ENCODE measurements at regions not wholly inside any gene's neighbourhood (a gene's known extent, or its start where the extent isn't known, plus 50 kb on each side); places are given as distances from the start of the nearest gene placed in this dataset.
"Not testable (repeated sequence)": the region's sequence is repeated elsewhere in the genome, so short reads cannot be mapped to it uniquely, and the experiment has no call there.

DNA sequence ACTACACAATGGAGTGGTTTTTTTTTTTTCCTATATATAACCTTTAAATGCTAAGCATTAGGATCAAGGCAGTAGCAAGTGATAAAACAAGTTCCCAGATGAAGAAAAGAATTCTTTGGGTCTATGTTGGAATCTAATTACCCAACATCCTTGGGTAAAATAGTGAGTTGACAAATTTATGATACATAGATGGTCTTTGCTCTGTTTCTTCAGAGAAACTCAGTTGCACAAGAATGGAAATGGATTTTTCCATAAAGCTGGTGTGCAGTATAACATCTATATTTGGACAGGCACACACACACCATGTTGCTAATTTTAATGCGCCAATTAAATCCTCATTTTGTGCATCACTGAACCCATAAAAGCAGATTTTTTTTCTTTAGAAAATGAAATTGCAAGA is 137.0 kb upstream of the MED14 start:
- in situ Hi-C loops (cut with HindIII; ENCODE audit: low pct_unique_long_range_greater_than_20kb, low sequenced_read_pairs) = no loop called here
- no peak for DNase-seq (ENCODE audit: low read depth, low spot score)

- in situ Hi-C loops (cut with HindIII; ENCODE audit: low pct_unique_long_range_greater_than_20kb, low sequenced_read_pairs) = no loop called here
These were observed 140.1 kb upstream of the MED14 start for GRCh38 chrX:40875476-40875875.

DNA sequence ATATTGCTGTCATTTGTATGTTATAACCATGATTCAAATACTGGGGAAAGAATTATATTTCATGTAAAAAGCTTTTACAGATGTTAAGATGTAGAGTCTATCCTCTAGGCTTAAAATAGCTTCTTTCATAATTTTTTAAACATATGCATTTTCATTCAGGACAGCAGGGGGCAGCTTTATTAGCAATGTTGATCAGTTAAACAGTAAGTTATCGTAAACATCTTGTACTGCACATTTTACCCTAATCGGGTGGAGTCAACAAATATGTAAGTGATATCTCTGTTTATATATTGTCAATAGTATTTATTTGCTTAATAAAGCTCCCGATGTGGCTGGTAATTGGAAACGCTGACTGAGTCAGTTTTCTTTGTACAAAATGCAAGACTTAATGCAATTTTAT is 142.5 kb upstream of the MED14 start:
- peak; percentile 36 for DNase-seq (ENCODE audit: low read depth, low spot score)
- in situ Hi-C loops (cut with HindIII; ENCODE audit: low pct_unique_long_range_greater_than_20kb, low sequenced_read_pairs) = no loop called here

More at GRCh38 chrX:40875476-40875875, 140.1 kb upstream of the MED14 start:
- no peak for DNase-seq (ENCODE audit: low read depth, low spot score)

- no peak for DNase-seq (ENCODE audit: low read depth, low spot score)
- in situ Hi-C loops (cut with HindIII; ENCODE audit: low pct_unique_long_range_greater_than_20kb, low sequenced_read_pairs) = no loop called here
These were observed 143.4 kb upstream of the MED14 start for GRCh38 chrX:40878766-40879165.

GRCh38 chrX:40879172-40879571 is 143.8 kb upstream of the MED14 start:
- in situ Hi-C loops (cut with HindIII; ENCODE audit: low pct_unique_long_range_greater_than_20kb, low sequenced_read_pairs); DNase-seq (ENCODE audit: low read depth, low spot score): not testable (repeated sequence)

GRCh38 chrX:40880712-40881111 is 145.4 kb upstream of the MED14 start:
- in situ Hi-C loops (cut with HindIII; ENCODE audit: low pct_unique_long_range_greater_than_20kb, low sequenced_read_pairs) = loop anchor here (10.0 kb wide), 1 partner anchor 234 kb away; no protein-coding TSS in a partner anchor
- no peak for DNase-seq (ENCODE audit: low read depth, low spot score)

- DNase-seq (ENCODE audit: low read depth, low spot score) = no peak
- in situ Hi-C loops (cut with HindIII; ENCODE audit: low pct_unique_long_range_greater_than_20kb, low sequenced_read_pairs) = loop anchor here (10.0 kb wide), 1 partner anchor 232 kb away; no protein-coding TSS in a partner anchor
These were observed 147.8 kb upstream of the MED14 start for GRCh38 chrX:40883021-40883619.

DNA sequence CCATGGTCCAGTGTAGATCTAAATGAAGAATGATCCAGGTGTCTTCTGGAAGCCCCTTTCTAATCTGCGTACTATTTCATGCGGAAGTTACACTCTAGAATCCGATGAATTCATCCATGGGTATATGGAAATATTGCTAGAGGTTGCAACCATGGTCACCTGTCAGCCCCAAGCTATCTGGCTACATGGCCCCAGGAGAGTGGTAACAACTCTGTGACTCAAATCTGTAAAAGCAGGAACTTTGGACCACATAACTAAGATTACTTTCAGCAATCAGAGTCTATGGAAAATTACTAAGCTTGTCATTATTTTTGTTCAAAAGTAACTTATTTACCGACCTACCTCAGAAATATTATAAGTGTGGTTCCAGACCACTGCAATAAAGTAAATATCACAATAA is 150.6 kb upstream of the MED14 start:
- in situ Hi-C loops (cut with HindIII; ENCODE audit: low pct_unique_long_range_greater_than_20kb, low sequenced_read_pairs) = loop anchor here (10.0 kb wide), 1 partner anchor 229 kb away; no protein-coding TSS in a partner anchor
- DNase-seq (ENCODE audit: low read depth, low spot score) = no peak

DNA sequence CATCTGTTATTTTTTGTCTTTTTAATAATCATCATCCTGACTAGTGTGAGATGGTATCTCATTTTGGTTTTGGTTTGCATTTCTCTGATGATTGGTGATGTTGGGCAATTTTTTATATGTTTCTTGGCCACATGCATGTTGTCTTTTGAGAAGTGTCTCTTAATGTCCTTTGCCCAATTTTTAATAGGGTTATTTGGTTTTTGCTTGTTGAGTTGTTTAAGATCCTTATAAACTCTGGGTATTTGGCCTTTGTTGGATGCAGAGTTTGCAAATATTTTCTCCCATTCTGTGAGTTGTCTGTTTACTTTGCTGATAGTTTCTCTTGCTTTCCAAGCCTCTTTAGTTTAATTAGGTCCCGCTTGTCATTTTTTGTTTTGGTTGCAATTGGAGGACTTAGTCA is 152.1 kb upstream of the MED14 start:
- DNase-seq (ENCODE audit: low read depth, low spot score) = no peak
- in situ Hi-C loops (cut with HindIII; ENCODE audit: low pct_unique_long_range_greater_than_20kb, low sequenced_read_pairs) = loop anchor here (10.0 kb wide), 1 partner anchor 227 kb away; no protein-coding TSS in a partner anchor

GRCh38 chrX:40891798-40892197 is 156.5 kb upstream of the MED14 start:
- DNase-seq (ENCODE audit: low read depth, low spot score) = no peak
- in situ Hi-C loops (cut with HindIII; ENCODE audit: low pct_unique_long_range_greater_than_20kb, low sequenced_read_pairs) = no loop called here

DNA sequence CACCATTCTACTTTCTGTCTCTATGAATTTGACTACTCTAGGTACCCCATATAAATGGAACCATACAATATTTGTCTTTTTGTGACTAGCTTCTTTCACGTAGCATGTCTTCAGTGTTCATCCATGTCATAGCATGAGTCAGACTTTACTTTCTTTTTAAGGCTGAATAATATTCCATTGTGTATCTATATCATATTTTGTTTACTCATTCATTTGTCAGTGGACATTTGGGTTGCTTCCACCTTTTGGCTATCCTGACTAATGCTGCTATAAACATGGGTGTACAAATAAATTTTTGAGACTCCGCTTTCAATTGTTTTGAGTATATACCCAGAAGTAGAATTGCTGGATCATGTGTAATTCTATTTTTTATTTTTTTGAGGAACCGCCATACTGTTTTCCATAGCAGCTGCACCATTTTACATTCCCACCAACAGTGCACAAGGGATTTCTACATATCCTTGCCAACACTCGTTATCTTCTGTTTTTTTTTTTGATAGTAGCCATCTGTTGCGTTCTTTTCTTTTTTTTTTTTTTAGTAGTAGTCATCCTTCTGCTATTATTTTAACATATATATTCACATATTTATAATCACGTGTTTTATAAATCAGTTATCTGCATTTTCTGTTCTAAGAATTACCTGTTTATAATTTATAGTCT is 158.0 kb upstream of the MED14 start:
- in situ Hi-C loops (cut with HindIII; ENCODE audit: low pct_unique_long_range_greater_than_20kb, low sequenced_read_pairs) = no loop called here
- DNase-seq (ENCODE audit: low read depth, low spot score) = no peak

DNA sequence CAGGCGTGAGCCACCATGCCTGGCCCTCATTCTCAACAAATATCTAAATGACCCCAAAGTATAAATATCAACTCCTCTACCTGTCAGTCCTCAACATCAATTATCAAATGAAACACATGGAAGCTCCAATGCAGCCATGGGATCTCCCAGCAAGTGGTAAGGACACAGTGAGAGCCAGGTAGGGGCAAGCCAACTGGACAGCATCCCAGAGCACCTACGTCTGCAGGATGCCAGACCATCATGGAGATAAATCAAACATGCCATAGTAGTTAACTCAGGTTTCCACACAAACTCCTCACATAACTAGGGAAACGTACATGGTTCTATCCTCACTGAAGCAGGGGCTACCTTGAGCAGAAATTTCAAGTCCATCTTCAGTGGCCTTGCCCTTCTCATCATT is 159.9 kb upstream of the MED14 start:
- DNase-seq (ENCODE audit: low read depth, low spot score) = no peak
- in situ Hi-C loops (cut with HindIII; ENCODE audit: low pct_unique_long_range_greater_than_20kb, low sequenced_read_pairs) = no loop called here

GRCh38 chrX:40897718-40898270 is 162.5 kb upstream of the MED14 start:
- DNase-seq (ENCODE audit: low read depth, low spot score) = no peak
- in situ Hi-C loops (cut with HindIII; ENCODE audit: low pct_unique_long_range_greater_than_20kb, low sequenced_read_pairs) = no loop called here

GRCh38 chrX:40904739-40905138 is 169.4 kb upstream of the MED14 start:
- in situ Hi-C loops (cut with HindIII; ENCODE audit: low pct_unique_long_range_greater_than_20kb, low sequenced_read_pairs) = not testable (repeated sequence)

GRCh38 chrX:40908026-40908425 is 172.7 kb upstream of the MED14 start:
- DNase-seq (ENCODE audit: low read depth, low spot score) = no peak
- in situ Hi-C loops (cut with HindIII; ENCODE audit: low pct_unique_long_range_greater_than_20kb, low sequenced_read_pairs) = no loop called here

More at GRCh38 chrX:40904739-40905138, 169.4 kb upstream of the MED14 start:
- DNase-seq (ENCODE audit: low read depth, low spot score) = not testable (repeated sequence)

DNA sequence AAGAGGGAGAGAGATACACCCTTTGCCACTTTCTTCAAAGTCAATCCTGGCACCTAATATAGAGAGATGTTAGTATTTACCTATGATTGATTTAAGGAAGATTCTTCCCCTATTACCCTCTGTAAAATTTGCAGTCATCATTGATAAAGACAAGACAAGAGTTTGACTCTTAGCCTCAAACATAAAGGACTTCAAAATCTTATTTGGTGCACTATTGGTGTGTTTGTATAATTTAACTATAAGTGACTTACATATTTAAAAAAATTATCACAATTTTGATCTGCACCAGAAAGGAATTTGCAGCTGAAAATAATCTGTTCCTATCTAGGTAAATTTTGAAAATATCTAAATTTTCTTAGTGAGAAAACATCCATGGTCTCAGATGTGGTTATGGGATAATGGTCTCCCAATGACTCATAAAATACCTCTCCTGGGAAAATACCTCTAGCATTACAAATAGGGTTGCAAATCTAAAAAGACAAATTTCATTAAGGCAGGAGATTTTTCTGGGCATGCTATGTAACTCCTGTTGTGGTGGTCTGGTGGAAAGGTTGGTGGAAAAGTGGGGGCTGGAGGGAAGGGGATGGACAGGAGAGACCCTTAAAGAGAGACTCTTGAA is 173.6 kb upstream of the MED14 start:
- in situ Hi-C loops (cut with HindIII; ENCODE audit: low pct_unique_long_range_greater_than_20kb, low sequenced_read_pairs) = no loop called here
- no peak for DNase-seq (ENCODE audit: low read depth, low spot score)

DNA sequence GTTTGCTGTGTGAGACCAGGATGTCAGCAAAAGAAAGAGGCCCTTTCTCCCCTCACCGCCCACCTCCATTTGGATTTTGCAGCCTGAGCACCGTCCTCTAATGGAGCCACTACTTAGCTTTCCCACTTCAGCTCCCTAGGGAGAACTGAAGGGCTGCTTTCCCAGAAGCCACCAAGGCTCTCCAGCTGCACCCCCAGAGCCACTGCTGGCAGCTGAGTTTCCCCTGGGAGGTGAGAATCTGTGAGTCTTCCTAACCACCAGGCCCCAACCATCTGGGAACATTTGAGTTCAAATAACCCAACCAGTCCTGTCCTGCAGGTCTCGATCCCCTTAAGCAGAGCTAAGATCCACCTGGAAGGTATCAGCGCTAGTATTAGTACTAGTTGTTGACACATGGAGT is 173.1 kb upstream of the USP9X start:
- no peak for DNase-seq (ENCODE audit: low read depth, low spot score)
- in situ Hi-C loops (cut with HindIII; ENCODE audit: low pct_unique_long_range_greater_than_20kb, low sequenced_read_pairs) = no loop called here

DNA sequence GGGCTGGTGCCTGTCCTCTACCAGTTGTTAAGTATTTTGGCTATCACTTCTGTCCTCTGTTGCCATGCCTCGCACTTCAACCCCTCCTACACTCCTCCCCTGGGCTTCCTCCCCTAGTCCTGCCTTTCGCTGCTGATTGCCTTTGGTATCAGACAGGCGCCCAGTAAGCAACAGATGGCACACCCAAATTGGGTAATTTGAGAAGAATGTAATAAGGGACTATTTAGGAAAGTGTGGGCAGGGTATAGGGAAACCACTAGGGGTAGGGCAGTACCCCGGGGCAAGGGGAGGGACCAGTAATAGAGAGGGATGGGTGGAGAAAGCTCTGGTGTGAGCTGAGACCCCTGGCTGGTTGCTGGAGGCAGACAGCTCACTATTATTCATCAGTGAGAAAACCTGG is 172.7 kb upstream of the USP9X start:
- no peak for DNase-seq (ENCODE audit: low read depth, low spot score)
- in situ Hi-C loops (cut with HindIII; ENCODE audit: low pct_unique_long_range_greater_than_20kb, low sequenced_read_pairs) = no loop called here

Measured in SK-MEL-5 (cell line).